ENCODE measurements at regions not wholly inside any gene's neighbourhood (a gene's known extent, or its start where the extent isn't known, plus 50 kb on each side); places are given as distances from the start of the nearest gene placed in this dataset.

GRCh38 chr1:209456878-209457277 lies 126.6 kb upstream of the CAMK1G start:
- intact Hi-C loops (cut with DNase I), result no loop called here
- Histone ChIP-seq H3K27me3 (ENCODE audit: low read depth) (no peaks in the 10 kb centered on the region), H3K4me1 (no peaks in the 10 kb centered on the region), H3K9me3 (peaks cover 9% of the 10 kb centered on the region), H3K36me3 (no peaks in the 10 kb centered on the region), H3K4me3 (no peak overlapping the region), H3K27ac (no peak overlapping the region)
- no peak for TF ChIP-seq CTCF (IDR thresholded peaks at IDR 0.05)
- no peak for DNase-seq
- peak; percentile 71 to 74 for ATAC-seq

- ATAC-seq (peak; percentile 29 to 57), DNase-seq (no peak)
- no peak for TF ChIP-seq CTCF (IDR thresholded peaks at IDR 0.05)
- Histone ChIP-seq H3K36me3 (no peaks in the 10 kb centered on the region), H3K4me3 (no peak overlapping the region), H3K27ac (no peak overlapping the region), H3K9me3 (peaks cover 13% of the 10 kb centered on the region), H3K4me1 (no peaks in the 10 kb centered on the region), H3K27me3 (ENCODE audit: low read depth) (no peaks in the 10 kb centered on the region)
- intact Hi-C loops (cut with DNase I), result no loop called here
Observed at GRCh38 chr1:209457401-209458125, 126.0 kb upstream of the CAMK1G start.

GRCh38 chr1:209458921-209459320 lies 124.6 kb upstream of the CAMK1G start:
- Histone ChIP-seq H3K27ac (no peak overlapping the region), H3K4me3 (no peak overlapping the region), H3K9me3 (peaks cover 16% of the 10 kb centered on the region), H3K27me3 (ENCODE audit: low read depth) (no peaks in the 10 kb centered on the region), H3K4me1 (no peaks in the 10 kb centered on the region), H3K36me3 (no peaks in the 10 kb centered on the region)
- TF ChIP-seq CTCF (IDR thresholded peaks at IDR 0.05), result no peak
- no peak for ATAC-seq
- intact Hi-C loops (cut with DNase I), result no loop called here
- no peak for DNase-seq

GRCh38 chr1:209461168-209461567 lies 122.3 kb upstream of the CAMK1G start:
- ATAC-seq (no peak), DNase-seq (no peak)
- intact Hi-C loops (cut with DNase I), result no loop called here
- H3K4me3 ChIP-seq, result no peak overlapping the region
- no peaks in the 10 kb centered on the region for H3K27me3 ChIP-seq (ENCODE audit: low read depth)
- H3K36me3 ChIP-seq, result no peaks in the 10 kb centered on the region
- no peaks in the 10 kb centered on the region for H3K4me1 ChIP-seq
- peaks cover 16% of the 10 kb centered on the region for H3K9me3 ChIP-seq
- H3K27ac ChIP-seq, result no peak overlapping the region
- TF ChIP-seq CTCF (IDR thresholded peaks at IDR 0.05), result no peak

- Histone ChIP-seq H3K27me3 (ENCODE audit: low read depth) (no peaks in the 10 kb centered on the region), H3K27ac (no peak overlapping the region), H3K9me3 (peaks cover 16% of the 10 kb centered on the region), H3K36me3 (no peaks in the 10 kb centered on the region), H3K4me3 (no peak overlapping the region), H3K4me1 (no peaks in the 10 kb centered on the region)
- no peak for ATAC-seq
- TF ChIP-seq CTCF (IDR thresholded peaks at IDR 0.05), result no peak
- intact Hi-C loops (cut with DNase I), result no loop called here
- DNase-seq, result no peak
Observed at GRCh38 chr1:209462433-209462832, 121.1 kb upstream of the CAMK1G start.

All from lower lobe of right lung (tissue), 2 donors.